ENCODE measurements at regions not wholly inside any gene's neighbourhood (a gene's known extent, or its start where the extent isn't known, plus 50 kb on each side); places are given as distances from the start of the nearest gene placed in this dataset.

DNA sequence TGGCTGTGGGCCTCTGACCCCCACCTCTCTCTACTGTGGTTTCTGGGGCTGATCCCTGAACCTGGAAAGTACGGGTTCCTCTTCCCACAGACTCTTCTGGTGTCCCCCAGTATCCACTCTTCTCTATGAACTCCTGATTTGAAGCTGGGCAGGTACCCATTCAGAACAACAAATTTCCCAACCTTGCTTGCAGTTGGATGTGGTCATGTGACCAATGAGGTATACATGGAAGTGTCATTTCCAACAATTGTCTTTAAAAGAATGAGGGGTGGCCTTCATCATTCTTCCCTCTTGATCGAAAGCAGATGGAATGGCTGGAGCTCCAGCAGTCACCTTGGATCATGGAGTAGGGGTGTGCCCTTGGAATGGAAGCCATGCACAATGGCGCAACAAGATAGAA is 128.0 kb upstream of the MLN start:
- H3K36me3 ChIP-seq (ENCODE audit: control insufficient read depth, insufficient read depth, low read length): no peaks in the 10 kb centered on the region
- H3K27me3 ChIP-seq (ENCODE audit: control insufficient read depth, insufficient read depth, low read length): peaks cover 33% of the 10 kb centered on the region
- TF ChIP-seq, protein P1, sequence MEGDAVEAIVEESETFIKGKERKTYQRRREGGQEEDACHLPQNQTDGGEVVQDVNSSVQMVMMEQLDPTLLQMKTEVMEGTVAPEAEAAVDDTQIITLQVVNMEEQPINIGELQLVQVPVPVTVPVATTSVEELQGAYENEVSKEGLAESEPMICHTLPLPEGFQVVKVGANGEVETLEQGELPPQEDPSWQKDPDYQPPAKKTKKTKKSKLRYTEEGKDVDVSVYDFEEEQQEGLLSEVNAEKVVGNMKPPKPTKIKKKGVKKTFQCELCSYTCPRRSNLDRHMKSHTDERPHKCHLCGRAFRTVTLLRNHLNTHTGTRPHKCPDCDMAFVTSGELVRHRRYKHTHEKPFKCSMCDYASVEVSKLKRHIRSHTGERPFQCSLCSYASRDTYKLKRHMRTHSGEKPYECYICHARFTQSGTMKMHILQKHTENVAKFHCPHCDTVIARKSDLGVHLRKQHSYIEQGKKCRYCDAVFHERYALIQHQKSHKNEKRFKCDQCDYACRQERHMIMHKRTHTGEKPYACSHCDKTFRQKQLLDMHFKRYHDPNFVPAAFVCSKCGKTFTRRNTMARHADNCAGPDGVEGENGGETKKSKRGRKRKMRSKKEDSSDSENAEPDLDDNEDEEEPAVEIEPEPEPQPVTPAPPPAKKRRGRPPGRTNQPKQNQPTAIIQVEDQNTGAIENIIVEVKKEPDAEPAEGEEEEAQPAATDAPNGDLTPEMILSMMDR (IDR thresholded peaks at IDR 0.05; ENCODE audit: insufficient read depth, low read length, poor library complexity, severe bottlenecking): no peak
- no peak for DNase-seq (ENCODE audit: low read depth)
- H3K4me3 ChIP-seq (ENCODE audit: low read depth, low read length): no peak overlapping the region

DNA sequence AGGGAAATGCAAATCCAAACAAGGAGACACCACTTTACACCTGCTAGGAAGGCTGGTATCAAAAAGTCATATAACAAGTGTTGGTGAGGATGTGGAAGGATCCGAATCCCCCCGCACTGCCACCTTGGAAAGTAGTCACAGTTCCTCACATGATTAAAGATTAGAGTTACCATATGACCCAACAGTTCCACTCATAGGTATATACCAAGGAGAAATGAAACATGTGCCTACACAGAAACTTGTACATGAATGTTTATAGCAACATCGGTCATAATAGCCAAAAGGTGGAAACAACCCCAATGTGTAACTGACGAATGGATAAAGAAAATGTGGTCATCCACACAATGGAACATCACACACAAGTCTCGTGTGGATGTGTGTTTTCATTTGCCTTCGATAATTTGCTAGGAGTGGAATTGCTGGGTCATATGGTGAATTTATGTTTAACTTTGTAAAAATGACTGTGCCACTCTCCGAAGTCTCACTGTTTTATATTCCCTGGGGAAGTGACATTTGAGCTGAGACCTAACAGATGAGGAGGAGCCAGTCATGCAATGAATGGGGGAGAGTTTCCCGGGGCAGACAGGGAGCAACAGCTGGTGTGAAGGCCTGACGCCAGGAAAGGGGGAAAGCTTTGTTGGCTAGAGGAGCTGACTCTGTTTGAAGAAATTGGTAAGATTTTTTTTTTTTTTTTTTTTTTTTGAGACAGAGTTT is 125.9 kb upstream of the MLN start:
- DNase-seq (ENCODE audit: low read depth): no peak
- H3K27me3 ChIP-seq (ENCODE audit: control insufficient read depth, insufficient read depth, low read length): peaks cover 21% of the 10 kb centered on the region
- no peaks in the 10 kb centered on the region for H3K36me3 ChIP-seq (ENCODE audit: control insufficient read depth, insufficient read depth, low read length)
- no peak overlapping the region for H3K4me3 ChIP-seq (ENCODE audit: low read depth, low read length)
- TF ChIP-seq, protein P1 (IDR thresholded peaks at IDR 0.05; ENCODE audit: insufficient read depth, low read length, poor library complexity, severe bottlenecking): no peak

DNA sequence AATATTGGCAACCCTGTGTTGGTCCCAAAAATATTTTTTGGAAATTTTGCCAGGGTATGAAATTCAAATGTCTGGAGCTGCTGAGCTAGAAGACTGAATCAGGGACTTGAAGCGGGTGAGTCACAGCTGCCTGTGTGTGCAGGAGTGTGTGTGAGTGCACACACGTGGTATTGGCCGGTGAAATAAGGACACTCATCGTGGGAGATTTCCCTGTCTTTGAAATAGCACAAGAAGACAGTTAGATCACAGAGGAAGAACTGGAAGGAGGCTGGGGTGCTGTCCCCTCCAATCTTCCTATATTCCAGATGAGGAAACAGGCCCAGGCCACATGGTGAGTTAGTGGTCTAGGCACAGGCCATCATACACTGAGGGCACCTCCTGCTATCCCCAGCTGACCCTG is 123.8 kb upstream of the MLN start:
- DNase-seq (ENCODE audit: low read depth): peak; percentile 38
- no peak overlapping the region for H3K4me3 ChIP-seq (ENCODE audit: low read depth, low read length)
- H3K36me3 ChIP-seq (ENCODE audit: control insufficient read depth, insufficient read depth, low read length): no peaks in the 10 kb centered on the region
- TF ChIP-seq, protein P1 (IDR thresholded peaks at IDR 0.05; ENCODE audit: insufficient read depth, low read length, poor library complexity, severe bottlenecking): no peak
- peaks cover 6% of the 10 kb centered on the region for H3K27me3 ChIP-seq (ENCODE audit: control insufficient read depth, insufficient read depth, low read length)

DNA sequence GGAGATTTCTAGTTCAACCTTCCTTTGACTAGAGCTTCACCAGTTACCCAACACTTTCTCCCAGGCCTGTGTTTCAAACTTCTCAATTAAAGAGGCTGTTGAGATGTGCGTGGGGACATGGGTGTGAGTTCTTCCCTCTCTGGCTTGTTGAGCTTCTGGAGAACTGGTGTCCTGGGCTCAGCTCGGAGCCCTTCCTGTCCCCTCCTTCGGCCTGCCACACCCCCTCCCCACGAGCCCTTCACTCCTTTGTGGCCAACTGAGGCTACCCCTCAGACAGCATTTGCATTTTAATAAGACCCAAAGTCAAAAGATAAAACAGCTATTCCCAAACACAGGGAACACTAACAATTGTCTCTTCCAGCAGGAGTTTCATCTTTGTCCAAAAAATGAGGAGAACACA is 123.3 kb upstream of the MLN start:
- Histone ChIP-seq H3K27me3 (ENCODE audit: control insufficient read depth, insufficient read depth, low read length) (peaks cover 3% of the 10 kb centered on the region), H3K4me3 (ENCODE audit: low read depth, low read length) (no peak overlapping the region), H3K36me3 (ENCODE audit: control insufficient read depth, insufficient read depth, low read length) (no peaks in the 10 kb centered on the region)
- DNase-seq (ENCODE audit: low read depth): no peak
- TF ChIP-seq, protein P1 (IDR thresholded peaks at IDR 0.05; ENCODE audit: insufficient read depth, low read length, poor library complexity, severe bottlenecking): no peak

DNA sequence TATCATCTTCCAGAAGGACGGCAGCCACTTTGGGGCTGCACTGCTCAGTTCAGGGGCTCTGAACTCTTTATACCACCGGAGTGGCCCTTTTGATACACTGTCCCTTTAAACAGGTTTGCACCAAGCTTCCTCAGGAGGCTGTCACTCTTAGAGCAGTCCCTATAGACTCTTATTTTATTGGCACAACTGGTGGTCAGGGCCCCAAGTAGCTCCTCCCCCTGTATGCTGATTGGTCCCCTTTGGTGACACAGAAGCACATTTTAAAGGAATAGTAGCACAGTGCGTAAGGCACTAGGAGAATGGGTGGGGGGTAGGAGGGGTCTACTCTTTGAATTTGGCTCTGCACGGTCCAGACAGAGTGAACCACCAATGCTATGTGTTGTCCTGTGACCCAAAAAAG is 122.6 kb upstream of the MLN start:
- no peak for DNase-seq (ENCODE audit: low read depth)
- H3K36me3 ChIP-seq (ENCODE audit: control insufficient read depth, insufficient read depth, low read length): no peaks in the 10 kb centered on the region
- TF ChIP-seq, protein P1 (IDR thresholded peaks at IDR 0.05; ENCODE audit: insufficient read depth, low read length, poor library complexity, severe bottlenecking): no peak
- no peak overlapping the region for H3K4me3 ChIP-seq (ENCODE audit: low read depth, low read length)
- no peaks in the 10 kb centered on the region for H3K27me3 ChIP-seq (ENCODE audit: control insufficient read depth, insufficient read depth, low read length)

DNA sequence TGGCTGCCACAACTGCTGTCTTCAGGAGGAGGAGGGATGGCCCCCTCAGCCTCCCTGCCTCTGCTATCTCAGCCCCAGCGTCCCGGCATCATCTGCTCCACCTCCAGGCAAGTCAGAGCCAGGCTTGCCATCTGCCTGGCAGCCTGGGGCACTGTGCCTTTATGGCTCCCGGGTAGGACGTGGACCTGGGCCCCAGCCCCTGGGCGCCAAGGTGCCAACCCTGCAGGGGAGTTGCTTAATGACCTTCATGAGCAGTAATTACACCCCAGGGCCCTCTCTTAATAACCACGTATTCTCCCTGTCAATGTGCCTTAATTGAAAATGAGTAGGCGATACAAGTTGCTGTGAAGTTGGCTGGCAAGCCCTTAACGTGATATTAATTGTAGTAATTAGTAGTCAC is 122.1 kb upstream of the MLN start:
- no peaks in the 10 kb centered on the region for H3K27me3 ChIP-seq (ENCODE audit: control insufficient read depth, insufficient read depth, low read length)
- TF ChIP-seq, protein P1 (IDR thresholded peaks at IDR 0.05; ENCODE audit: insufficient read depth, low read length, poor library complexity, severe bottlenecking): no peak

More for the DNA sequence above, 122.1 kb upstream of the MLN start:
- H3K36me3 ChIP-seq (ENCODE audit: control insufficient read depth, insufficient read depth, low read length): no peaks in the 10 kb centered on the region
- no peak for DNase-seq (ENCODE audit: low read depth)
- no peak overlapping the region for H3K4me3 ChIP-seq (ENCODE audit: low read depth, low read length)

Data from kidney epithelial cell (primary cell).